Natural killer cell (primary cell): ENCODE measurements at regions not wholly inside any gene's neighbourhood (a gene's known extent, or its start where the extent isn't known, plus 50 kb on each side); places are given as distances from the start of the nearest gene placed in this dataset.

Source experiments
- ATAC-seq, 3 donors: fragments of 150-1000 bp in 2 of 3; fragments of 200-7000 bp in 1 of 3; cut with Tn5 transposase; 1 replicate in 1 of 3; 2 replicates in 2 of 3; pipeline ENCODE4 v1.10.0; 2021; ENCODE audit warnings: mild to moderate bottlenecking in 2 of 3, moderate library complexity in 2 of 3
- DNase-seq, 2 donors: peaks; one replicate each; pipeline versions ENCODE4 v3.0.0 to v3.0.0-alpha.2; 2013 to 2021; ENCODE audit warnings: mixed read lengths in 1 of 2
- H3K27ac ChIP-seq: one replicate; pipeline ENCODE4 v1.5.1; 2013; ENCODE audit warnings: mild to moderate bottlenecking, low read length
- H3K27me3 ChIP-seq: one replicate; pipeline ENCODE4 v1.6.1; 2013; ENCODE audit warnings: low read length; ENCODE audit not compliant: control insufficient read depth, insufficient read depth
- H3K36me3 ChIP-seq: one replicate; pipeline ENCODE4 v1.6.1; 2013; ENCODE audit warnings: low read length; ENCODE audit not compliant: control insufficient read depth, insufficient read depth
- H3K4me1 ChIP-seq: one replicate; pipeline ENCODE4 v1.6.1; 2013; ENCODE audit warnings: low read length; ENCODE audit not compliant: control insufficient read depth, insufficient read depth
- H3K4me3 ChIP-seq: one replicate; pipeline ENCODE4 v1.5.1; 2013; ENCODE audit warnings: low read length
- H3K9me3 ChIP-seq: one replicate; pipeline ENCODE4 v1.6.1; 2013; ENCODE audit warnings: low read length; ENCODE audit not compliant: control insufficient read depth, insufficient read depth
- H3K27ac Mint-ChIP-seq, 2 donors: one replicate each; pipeline ENCODE4 v1.8.0; 2022; ENCODE audit warnings: mild to moderate bottlenecking in 2 of 2, mixed read lengths in 2 of 2, moderate library complexity in 1 of 2
- H3K27me3 Mint-ChIP-seq, 2 donors: one replicate each; pipeline ENCODE4 v1.8.0; 2022; ENCODE audit warnings: low read depth in 2 of 2, mixed read lengths in 2 of 2
- H3K36me3 Mint-ChIP-seq: one replicate; pipeline ENCODE4 v1.8.0; 2022; ENCODE audit warnings: mixed read lengths
- H3K4me1 Mint-ChIP-seq, 2 donors: one replicate each; pipeline ENCODE4 v1.8.0; 2022; ENCODE audit warnings: mixed read lengths in 2 of 2
- H3K4me3 Mint-ChIP-seq: one replicate; pipeline ENCODE4 v1.8.0; 2022; ENCODE audit warnings: mild to moderate bottlenecking, moderate library complexity, mixed read lengths
- H3K9me3 Mint-ChIP-seq, 2 donors: one replicate each; pipeline ENCODE4 v1.8.0; 2022; ENCODE audit warnings: mixed read lengths in 2 of 2
- whole genome bisulfite sequencing: methylation state at CpG from one replicate; pipeline ENCODE4 v1.1.7; 2013; ENCODE audit warnings: missing lambda C conversion rate; ENCODE audit not compliant: insufficient coverage; 5-methylcytosine and 5-hydroxymethylcytosine counted together
- intact Hi-C: fragments of 100-400 bp; cut with micrococcal nuclease; formaldehyde crosslinking; loops from one replicate; pipeline ENCODE4 v1.14.2; 2022
- TF ChIP-seq, protein P1 (sequence below): fragments of 200-600 bp; IDR thresholded peaks from one replicate; pipeline ENCODE4 v1.8.0; 2022; ENCODE audit warnings: antibody characterized with exemption

DNA sequence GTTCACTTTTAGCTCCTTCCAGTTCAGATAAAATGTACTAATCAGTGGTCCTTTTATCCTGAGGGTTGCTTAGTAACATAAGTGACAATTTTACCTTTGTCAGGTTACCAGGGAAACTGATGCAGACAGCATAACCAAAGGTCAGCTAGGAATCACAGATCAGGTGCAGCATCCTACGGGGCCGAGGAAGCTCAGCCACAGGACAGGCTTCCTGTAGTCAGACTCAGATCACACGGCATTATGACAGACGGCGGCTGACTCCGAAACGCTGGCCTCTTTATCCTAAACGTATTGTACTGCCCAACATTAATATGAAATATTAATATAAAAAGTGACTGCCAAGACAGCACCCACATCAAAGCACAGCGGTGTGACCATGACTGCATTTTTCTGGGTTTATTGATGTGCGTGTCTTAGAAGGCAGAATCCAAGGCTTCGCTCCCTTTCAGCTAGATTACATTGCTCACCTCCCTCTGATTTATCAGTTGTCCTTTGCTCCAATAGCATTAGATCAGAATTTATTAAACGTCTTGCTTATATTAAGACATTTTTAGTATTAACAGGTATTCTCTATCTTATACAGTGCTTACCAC lies 444.5 kb downstream of the CMPK2 start:
- TF ChIP-seq, protein P1, sequence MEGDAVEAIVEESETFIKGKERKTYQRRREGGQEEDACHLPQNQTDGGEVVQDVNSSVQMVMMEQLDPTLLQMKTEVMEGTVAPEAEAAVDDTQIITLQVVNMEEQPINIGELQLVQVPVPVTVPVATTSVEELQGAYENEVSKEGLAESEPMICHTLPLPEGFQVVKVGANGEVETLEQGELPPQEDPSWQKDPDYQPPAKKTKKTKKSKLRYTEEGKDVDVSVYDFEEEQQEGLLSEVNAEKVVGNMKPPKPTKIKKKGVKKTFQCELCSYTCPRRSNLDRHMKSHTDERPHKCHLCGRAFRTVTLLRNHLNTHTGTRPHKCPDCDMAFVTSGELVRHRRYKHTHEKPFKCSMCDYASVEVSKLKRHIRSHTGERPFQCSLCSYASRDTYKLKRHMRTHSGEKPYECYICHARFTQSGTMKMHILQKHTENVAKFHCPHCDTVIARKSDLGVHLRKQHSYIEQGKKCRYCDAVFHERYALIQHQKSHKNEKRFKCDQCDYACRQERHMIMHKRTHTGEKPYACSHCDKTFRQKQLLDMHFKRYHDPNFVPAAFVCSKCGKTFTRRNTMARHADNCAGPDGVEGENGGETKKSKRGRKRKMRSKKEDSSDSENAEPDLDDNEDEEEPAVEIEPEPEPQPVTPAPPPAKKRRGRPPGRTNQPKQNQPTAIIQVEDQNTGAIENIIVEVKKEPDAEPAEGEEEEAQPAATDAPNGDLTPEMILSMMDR = no peak
- Histone ChIP-seq H3K36me3 (no peaks in the 10 kb centered on the region), H3K9me3 (no peaks in the 10 kb centered on the region), H3K4me1 (no peaks in the 10 kb centered on the region), H3K4me3 (no peak overlapping the region), H3K27ac (no peak overlapping the region), H3K27me3 (no peaks in the 10 kb centered on the region)
- 95% methylated on average over 10 of the region's 12 CpGs for WGBS
- ATAC-seq = no peak
- Mint-ChIP-seq H3K27ac (no peak overlapping the region), H3K36me3 (no peaks in the 10 kb centered on the region), H3K27me3 (no peaks in the 10 kb centered on the region), H3K4me1 (no peaks in the 10 kb centered on the region), H3K4me3 (no peak overlapping the region), H3K9me3 (peaks cover 5% of the 10 kb centered on the region in 2 donors)
- no peak for DNase-seq
- intact Hi-C loops = no loop called here

DNA sequence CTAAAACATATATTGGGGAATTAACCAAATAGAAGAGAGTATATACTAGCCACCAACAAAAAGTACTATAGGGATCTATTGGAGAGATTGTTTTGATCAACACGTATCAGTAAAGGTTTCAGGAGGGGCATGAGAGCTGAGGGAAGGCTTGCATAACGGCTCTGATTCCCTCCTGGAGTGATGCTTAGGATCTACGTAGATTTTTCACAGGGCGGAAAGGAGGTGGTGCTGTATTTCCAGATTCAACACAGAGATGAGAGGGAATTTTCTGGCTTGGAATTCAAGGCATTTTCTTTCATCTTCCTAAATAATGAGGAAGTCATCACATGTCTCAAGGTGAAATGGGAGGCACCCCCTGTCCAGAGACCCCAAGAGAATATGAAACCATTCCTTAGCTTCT lies 443.8 kb downstream of the CMPK2 start:
- Histone ChIP-seq H3K27ac (no peak overlapping the region), H3K4me1 (no peaks in the 10 kb centered on the region), H3K27me3 (no peaks in the 10 kb centered on the region), H3K4me3 (no peak overlapping the region), H3K9me3 (no peaks in the 10 kb centered on the region), H3K36me3 (no peaks in the 10 kb centered on the region)
- TF ChIP-seq, protein P1 = no peak
- H3K9me3 Mint-ChIP-seq = peaks cover 5% of the 10 kb centered on the region in 2 donors
- intact Hi-C loops = no loop called here
- H3K4me3 Mint-ChIP-seq = no peak overlapping the region
- ATAC-seq (no peak), DNase-seq (no peak)
- H3K27me3 Mint-ChIP-seq = no peaks in the 10 kb centered on the region
- no peaks in the 10 kb centered on the region for H3K36me3 Mint-ChIP-seq
- 95% methylated on average over 4 of the region's 4 CpGs for WGBS
- no peaks in the 10 kb centered on the region for H3K4me1 Mint-ChIP-seq
- no peak overlapping the region for H3K27ac Mint-ChIP-seq

DNA sequence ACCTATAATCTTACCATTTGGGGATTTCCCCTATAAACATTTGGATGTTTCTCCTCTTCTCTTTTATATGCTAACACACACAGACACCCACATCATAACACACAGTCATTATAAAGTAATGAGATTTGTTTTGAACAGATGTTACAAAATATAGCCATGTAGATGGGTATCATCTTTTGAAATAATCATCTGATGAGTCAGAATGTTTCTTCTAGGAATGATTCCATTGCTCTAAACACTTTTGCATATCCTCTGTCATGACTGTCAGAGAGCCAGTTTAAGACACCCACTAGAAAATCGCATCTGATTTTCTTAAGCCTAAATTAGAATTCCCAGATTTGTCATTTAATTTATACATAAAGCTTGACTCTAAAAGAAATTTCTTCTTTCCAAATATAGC lies 442.6 kb downstream of the CMPK2 start:
- DNase-seq (no peak), ATAC-seq (no peak)
- Histone ChIP-seq H3K36me3 (no peaks in the 10 kb centered on the region), H3K9me3 (no peaks in the 10 kb centered on the region), H3K4me1 (no peaks in the 10 kb centered on the region), H3K27me3 (no peaks in the 10 kb centered on the region), H3K27ac (no peak overlapping the region), H3K4me3 (no peak overlapping the region)
- no peaks in the 10 kb centered on the region for H3K4me1 Mint-ChIP-seq
- peaks cover under 1 to 2% of the 10 kb centered on the region in 2 donors for H3K9me3 Mint-ChIP-seq
- no peaks in the 10 kb centered on the region for H3K27me3 Mint-ChIP-seq
- H3K27ac Mint-ChIP-seq = no peak overlapping the region
- no peaks in the 10 kb centered on the region for H3K36me3 Mint-ChIP-seq
- intact Hi-C loops = no loop called here
- TF ChIP-seq, protein P1 = no peak
- no peak overlapping the region for H3K4me3 Mint-ChIP-seq
- no CpG with 5 or more reads among the region's 1 CpG for WGBS

DNA sequence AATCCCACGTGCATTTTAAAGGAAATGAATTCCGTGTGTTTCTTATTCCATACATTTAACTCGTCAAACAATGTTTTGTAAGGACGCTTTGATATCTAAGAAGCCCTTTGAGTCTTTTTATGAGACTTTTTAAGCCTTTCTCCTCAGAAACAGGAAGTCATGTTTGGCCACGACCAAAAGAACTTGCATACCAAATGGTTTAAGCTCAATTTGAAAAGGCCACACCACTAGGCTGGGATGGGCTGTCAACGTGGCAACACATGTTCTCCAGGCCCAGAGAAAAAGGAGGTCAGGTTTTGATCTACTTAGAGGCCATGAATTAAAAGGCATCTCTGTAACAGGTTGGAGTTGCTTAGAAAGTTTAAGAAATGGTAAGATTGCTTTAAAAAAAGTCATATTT lies 441.8 kb downstream of the CMPK2 start:
- 68% methylated on average over 6 of the region's 6 CpGs for WGBS
- Histone ChIP-seq H3K27ac (no peak overlapping the region), H3K4me1 (no peaks in the 10 kb centered on the region), H3K27me3 (no peaks in the 10 kb centered on the region), H3K9me3 (no peaks in the 10 kb centered on the region), H3K36me3 (no peaks in the 10 kb centered on the region), H3K4me3 (no peak overlapping the region)
- TF ChIP-seq, protein P1 = no peak
- no peaks in the 10 kb centered on the region for H3K27me3 Mint-ChIP-seq
- H3K4me3 Mint-ChIP-seq = no peak overlapping the region
- peaks cover 0 to 2% of the 10 kb centered on the region in 2 donors for H3K9me3 Mint-ChIP-seq
- intact Hi-C loops = no loop called here
- no peaks in the 10 kb centered on the region for H3K36me3 Mint-ChIP-seq
- no peak overlapping the region for H3K27ac Mint-ChIP-seq
- DNase-seq (no peak), ATAC-seq (no peak)
- H3K4me1 Mint-ChIP-seq = no peaks in the 10 kb centered on the region
